H1 (cell line): ENCODE measurements at regions not wholly inside any gene's neighbourhood (a gene's known extent, or its start where the extent isn't known, plus 50 kb on each side); places are given as distances from the start of the nearest gene placed in this dataset.
"Not testable (repeated sequence)": the region's sequence is repeated elsewhere in the genome, so short reads cannot be mapped to it uniquely, and the experiment has no call there.

Experiments used
- EZH2 ChIP-seq: fragments of 200-600 bp; sonication (generic); IDR thresholded peaks from 2 replicates; pipeline ENCODE4 v1.7.1; 2012; ENCODE audit warnings: low read depth, mild to moderate bottlenecking, moderate library complexity, low read length, inconsistent platforms; ENCODE audit not compliant: severe bottlenecking
- POLR2A ChIP-seq, 2 experiments: IDR thresholded peaks; 1 replicate in 1 of 2; 2 replicates in 1 of 2; pipeline ENCODE4 v1.6.1; 2011; ENCODE audit warnings: low read depth in 2 of 2, low read length in 2 of 2, mild to moderate bottlenecking in 2 of 2; ENCODE audit errors: control extremely low read depth in 1 of 2
- TF ChIP-seq, protein P1 (sequence below), 3 experiments: IDR thresholded peaks; 1 replicate in 2 of 3; 2 replicates in 1 of 3; pipeline versions ENCODE4 v1.5.1 to v1.6.1; 2011; ENCODE audit warnings: low read length in 3 of 3, mild to moderate bottlenecking in 3 of 3, inconsistent platforms in 2 of 3, low read depth in 1 of 3, moderate library complexity in 1 of 3; ENCODE audit not compliant: insufficient read depth in 1 of 3; ENCODE audit errors: control extremely low read depth in 1 of 3

DNA sequence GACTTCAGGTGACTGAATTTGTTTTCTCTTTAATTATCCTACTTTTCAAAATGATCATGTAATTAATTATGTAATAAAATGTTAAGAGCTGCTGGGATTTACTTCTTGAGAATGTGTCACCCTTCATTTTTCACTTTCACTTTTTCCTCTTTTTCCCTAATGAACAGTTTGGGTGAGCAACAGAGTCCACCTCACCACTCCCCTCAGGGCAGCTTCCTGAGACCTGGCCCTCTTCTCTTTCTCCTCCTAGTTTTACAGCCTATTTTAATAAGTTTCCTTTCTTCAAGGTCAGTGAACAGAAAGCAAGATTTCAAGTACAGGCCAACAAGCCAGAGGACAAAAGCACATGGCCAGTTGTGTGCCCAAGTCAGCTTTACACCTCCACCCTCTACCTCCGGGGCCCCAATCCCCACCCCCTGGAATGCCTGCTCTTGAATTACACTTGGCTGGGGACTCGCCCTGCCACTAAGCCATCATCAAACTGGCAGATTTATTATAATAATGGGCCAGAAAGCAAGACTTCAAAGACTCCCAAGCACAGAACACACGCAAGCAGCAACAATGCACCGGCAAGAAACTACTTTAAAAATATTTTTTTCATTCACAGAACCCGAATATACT is 143.1 kb upstream of the VOPP1 start:
- TF ChIP-seq, protein P1, sequence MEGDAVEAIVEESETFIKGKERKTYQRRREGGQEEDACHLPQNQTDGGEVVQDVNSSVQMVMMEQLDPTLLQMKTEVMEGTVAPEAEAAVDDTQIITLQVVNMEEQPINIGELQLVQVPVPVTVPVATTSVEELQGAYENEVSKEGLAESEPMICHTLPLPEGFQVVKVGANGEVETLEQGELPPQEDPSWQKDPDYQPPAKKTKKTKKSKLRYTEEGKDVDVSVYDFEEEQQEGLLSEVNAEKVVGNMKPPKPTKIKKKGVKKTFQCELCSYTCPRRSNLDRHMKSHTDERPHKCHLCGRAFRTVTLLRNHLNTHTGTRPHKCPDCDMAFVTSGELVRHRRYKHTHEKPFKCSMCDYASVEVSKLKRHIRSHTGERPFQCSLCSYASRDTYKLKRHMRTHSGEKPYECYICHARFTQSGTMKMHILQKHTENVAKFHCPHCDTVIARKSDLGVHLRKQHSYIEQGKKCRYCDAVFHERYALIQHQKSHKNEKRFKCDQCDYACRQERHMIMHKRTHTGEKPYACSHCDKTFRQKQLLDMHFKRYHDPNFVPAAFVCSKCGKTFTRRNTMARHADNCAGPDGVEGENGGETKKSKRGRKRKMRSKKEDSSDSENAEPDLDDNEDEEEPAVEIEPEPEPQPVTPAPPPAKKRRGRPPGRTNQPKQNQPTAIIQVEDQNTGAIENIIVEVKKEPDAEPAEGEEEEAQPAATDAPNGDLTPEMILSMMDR (IDR thresholded peaks at IDR 0.05; ENCODE audit: control extremely low read depth in 1 of 3, insufficient read depth in 1 of 3, low read depth in 1 of 3, low read length in 3 of 3): not testable (repeated sequence)
- not testable (repeated sequence) for TF ChIP-seq POLR2A (IDR thresholded peaks at IDR 0.05; ENCODE audit: control extremely low read depth in 1 of 2, low read depth in 2 of 2, low read length in 2 of 2); EZH2
